GM12878 (cell line): ENCODE measurements at regions not wholly inside any gene's neighbourhood (a gene's known extent, or its start where the extent isn't known, plus 50 kb on each side); places are given as distances from the start of the nearest gene placed in this dataset.

Experiments
- KDM1A ChIP-seq: fragments of 200-600 bp; sonication (generic); IDR thresholded peaks from 2 replicates; pipeline ENCODE4 v1.6.1; 2016; ENCODE audit warnings: borderline replicate concordance
- NRF1 ChIP-seq: conservative IDR thresholded peaks from 2 replicates; pipeline ENCODE4 v1.6.1; 2011; ENCODE audit warnings: mild to moderate bottlenecking, low read depth, low read length, improper control_type of control experiment
- TF ChIP-seq, protein P1 (sequence below): IDR thresholded peaks from 2 replicates; pipeline ENCODE4 v1.6.1; 2012; ENCODE audit warnings: mild to moderate bottlenecking, low read depth, low read length

DNA sequence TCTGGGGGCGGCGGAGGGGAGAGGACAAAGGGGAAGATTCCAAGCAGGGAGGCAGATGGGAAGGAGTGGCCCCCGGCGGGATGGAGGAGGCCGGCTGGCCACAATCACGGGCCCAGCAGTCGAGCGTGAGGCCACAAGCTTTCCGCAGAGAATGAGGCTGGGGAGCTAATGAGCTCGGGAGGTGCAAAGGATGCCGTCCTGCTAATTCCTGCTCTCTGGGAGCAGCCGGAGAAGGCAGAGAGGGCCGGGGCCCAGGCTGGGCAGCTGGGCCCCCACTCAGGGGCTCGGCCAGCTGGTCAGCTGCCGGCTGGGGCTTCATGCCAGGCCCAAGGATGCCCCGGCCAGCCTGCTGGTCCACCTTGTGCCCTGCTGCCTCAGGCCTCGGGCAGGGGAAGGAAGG, 98.1 kb upstream of the LHX5 start:
- TF ChIP-seq, protein P1, sequence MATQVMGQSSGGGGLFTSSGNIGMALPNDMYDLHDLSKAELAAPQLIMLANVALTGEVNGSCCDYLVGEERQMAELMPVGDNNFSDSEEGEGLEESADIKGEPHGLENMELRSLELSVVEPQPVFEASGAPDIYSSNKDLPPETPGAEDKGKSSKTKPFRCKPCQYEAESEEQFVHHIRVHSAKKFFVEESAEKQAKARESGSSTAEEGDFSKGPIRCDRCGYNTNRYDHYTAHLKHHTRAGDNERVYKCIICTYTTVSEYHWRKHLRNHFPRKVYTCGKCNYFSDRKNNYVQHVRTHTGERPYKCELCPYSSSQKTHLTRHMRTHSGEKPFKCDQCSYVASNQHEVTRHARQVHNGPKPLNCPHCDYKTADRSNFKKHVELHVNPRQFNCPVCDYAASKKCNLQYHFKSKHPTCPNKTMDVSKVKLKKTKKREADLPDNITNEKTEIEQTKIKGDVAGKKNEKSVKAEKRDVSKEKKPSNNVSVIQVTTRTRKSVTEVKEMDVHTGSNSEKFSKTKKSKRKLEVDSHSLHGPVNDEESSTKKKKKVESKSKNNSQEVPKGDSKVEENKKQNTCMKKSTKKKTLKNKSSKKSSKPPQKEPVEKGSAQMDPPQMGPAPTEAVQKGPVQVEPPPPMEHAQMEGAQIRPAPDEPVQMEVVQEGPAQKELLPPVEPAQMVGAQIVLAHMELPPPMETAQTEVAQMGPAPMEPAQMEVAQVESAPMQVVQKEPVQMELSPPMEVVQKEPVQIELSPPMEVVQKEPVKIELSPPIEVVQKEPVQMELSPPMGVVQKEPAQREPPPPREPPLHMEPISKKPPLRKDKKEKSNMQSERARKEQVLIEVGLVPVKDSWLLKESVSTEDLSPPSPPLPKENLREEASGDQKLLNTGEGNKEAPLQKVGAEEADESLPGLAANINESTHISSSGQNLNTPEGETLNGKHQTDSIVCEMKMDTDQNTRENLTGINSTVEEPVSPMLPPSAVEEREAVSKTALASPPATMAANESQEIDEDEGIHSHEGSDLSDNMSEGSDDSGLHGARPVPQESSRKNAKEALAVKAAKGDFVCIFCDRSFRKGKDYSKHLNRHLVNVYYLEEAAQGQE: no peak
- TF ChIP-seq NRF1: no peak
- no peak for TF ChIP-seq KDM1A
